ENCODE measurements at regions not wholly inside any gene's neighbourhood (a gene's known extent, or its start where the extent isn't known, plus 50 kb on each side); places are given as distances from the start of the nearest gene placed in this dataset.

DNA sequence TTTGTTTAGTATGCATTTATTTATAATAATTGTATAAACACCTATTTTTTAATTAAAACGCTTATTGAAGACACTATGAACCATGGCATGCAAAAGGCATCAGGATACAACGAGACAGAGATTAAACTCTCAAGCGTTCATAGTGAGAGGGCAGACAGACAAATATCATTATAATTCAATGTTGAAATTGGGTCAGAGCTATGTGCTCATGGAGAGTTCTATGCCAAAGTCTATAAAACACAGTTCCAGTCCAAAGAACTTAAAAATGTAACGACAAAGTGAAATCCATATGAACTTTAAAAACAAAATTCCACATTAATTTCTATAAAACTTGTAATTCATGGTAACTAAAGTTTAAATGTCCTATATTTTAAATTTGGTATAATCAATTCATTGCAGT is 724.0 kb downstream of the LTN1 start:
- TF ChIP-seq, protein P1, sequence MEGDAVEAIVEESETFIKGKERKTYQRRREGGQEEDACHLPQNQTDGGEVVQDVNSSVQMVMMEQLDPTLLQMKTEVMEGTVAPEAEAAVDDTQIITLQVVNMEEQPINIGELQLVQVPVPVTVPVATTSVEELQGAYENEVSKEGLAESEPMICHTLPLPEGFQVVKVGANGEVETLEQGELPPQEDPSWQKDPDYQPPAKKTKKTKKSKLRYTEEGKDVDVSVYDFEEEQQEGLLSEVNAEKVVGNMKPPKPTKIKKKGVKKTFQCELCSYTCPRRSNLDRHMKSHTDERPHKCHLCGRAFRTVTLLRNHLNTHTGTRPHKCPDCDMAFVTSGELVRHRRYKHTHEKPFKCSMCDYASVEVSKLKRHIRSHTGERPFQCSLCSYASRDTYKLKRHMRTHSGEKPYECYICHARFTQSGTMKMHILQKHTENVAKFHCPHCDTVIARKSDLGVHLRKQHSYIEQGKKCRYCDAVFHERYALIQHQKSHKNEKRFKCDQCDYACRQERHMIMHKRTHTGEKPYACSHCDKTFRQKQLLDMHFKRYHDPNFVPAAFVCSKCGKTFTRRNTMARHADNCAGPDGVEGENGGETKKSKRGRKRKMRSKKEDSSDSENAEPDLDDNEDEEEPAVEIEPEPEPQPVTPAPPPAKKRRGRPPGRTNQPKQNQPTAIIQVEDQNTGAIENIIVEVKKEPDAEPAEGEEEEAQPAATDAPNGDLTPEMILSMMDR (IDR thresholded peaks at IDR 0.05): no peak
- TF ChIP-seq POLR2A (IDR thresholded peaks at IDR 0.05): no peak
